ENCODE measurements at regions not wholly inside any gene's neighbourhood (a gene's known extent, or its start where the extent isn't known, plus 50 kb on each side); places are given as distances from the start of the nearest gene placed in this dataset.

DNA sequence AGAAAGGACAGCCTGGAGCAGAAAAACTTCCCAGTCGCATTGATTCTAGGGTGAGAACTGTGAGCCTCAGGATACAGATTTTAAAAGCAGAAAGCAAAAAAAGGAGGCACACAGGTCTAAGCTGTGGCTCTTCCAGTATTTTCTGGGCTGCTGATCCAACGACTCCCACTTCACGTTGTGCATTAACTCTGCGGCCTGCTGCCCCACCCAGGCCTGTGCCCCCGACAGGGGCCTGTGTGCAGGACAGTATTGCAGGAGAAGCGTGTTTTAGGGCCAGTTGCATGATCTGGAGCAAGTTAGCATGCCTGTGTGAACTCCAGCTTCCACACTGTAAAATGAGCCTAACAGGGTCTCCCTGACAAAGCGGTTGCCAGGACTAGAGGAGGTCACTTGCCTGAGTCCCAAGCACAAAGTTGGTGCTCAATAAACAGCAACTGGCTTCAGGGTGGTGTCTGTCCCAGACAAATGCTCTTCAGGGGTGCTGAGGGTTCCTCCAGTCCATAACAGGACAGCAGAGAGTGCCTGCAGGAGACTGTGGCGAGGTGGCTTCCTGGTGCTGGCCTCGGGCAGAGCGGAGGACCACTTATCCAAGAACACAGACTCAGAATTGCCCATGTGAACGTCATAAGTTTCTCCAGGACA lies 66.8 kb upstream of the RAB4A start:
- Mint-ChIP-seq H3K4me1 (ENCODE audit: low read depth) (peaks cover 29% of the 10 kb centered on the region), H3K27ac (no peak overlapping the region), H3K36me3 (ENCODE audit: low read depth) (no peaks in the 10 kb centered on the region), H3K4me3 (no peak overlapping the region), H3K27me3 (no peaks in the 10 kb centered on the region), H3K9me3 (no peaks in the 10 kb centered on the region)

DNA sequence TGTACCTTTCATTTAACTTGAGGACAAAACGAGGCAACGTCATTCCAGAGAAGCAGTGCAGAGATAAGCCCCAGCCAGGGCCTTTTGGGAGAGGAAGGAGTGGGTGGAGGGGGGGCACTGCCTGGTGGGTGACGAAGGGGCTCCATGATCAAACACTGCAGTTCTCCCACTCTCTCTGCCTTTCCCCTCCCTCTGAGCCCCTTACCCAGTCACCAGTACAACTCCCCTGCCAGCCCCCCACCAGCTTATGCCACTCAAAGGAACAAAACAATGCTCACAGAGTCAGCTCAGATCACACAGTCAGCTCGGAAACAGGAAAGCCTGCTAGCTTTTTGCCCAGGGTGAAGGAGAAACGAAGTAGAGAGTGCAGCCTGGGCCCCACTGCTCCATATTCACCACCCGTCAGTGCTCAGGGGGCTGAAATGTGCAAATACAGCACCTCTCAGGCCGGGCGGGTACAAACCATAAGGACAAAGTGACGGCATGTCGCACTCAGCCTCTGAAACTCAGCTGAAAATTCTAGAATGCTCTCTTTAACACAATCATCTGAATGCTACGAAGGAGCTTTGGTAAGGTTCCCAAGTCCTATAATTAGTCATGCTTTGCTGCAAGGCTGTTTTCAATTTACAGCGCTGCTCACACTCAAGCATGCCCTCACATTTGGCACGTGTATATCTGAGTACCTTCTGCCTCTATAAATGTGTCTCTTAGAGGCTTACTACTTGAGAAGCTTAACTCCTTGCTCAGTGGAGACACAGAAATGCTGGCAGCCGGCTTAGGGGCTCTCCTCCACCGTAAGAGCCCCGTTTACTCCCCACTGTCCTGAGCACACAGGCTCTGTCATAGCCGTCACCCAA lies 65.8 kb upstream of the RAB4A start:
- Mint-ChIP-seq H3K4me1 (ENCODE audit: low read depth) (peaks cover 27% of the 10 kb centered on the region), H3K27me3 (no peaks in the 10 kb centered on the region), H3K36me3 (ENCODE audit: low read depth) (no peaks in the 10 kb centered on the region), H3K27ac (peak overlapping the region; percentile 71), H3K4me3 (no peak overlapping the region), H3K9me3 (no peaks in the 10 kb centered on the region)

DNA sequence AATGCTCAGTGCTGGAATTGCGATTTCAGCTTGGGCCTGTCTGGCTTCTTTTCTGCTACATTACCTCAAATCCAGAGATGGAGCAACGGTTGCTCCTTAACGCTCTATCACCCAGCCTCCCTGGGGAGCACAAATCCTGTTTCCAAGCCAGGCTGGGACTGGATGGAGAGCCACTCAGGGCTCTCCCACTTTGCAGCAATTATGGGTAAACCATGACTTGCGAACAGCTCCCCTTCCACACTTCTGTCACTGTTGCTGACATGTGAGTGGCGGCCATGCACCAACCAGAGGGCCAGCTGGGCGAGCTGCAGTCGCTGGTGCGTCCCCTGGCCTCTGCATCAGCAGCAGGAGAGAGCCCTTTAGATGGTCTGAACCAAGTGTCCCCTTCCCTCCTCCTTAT lies 65.1 kb upstream of the RAB4A start:
- no peak overlapping the region for H3K27ac Mint-ChIP-seq
- H3K4me1 Mint-ChIP-seq (ENCODE audit: low read depth) = peaks cover 25% of the 10 kb centered on the region
- no peaks in the 10 kb centered on the region for H3K27me3 Mint-ChIP-seq
- H3K36me3 Mint-ChIP-seq (ENCODE audit: low read depth) = no peaks in the 10 kb centered on the region
- no peaks in the 10 kb centered on the region for H3K9me3 Mint-ChIP-seq
- H3K4me3 Mint-ChIP-seq = no peak overlapping the region

DNA sequence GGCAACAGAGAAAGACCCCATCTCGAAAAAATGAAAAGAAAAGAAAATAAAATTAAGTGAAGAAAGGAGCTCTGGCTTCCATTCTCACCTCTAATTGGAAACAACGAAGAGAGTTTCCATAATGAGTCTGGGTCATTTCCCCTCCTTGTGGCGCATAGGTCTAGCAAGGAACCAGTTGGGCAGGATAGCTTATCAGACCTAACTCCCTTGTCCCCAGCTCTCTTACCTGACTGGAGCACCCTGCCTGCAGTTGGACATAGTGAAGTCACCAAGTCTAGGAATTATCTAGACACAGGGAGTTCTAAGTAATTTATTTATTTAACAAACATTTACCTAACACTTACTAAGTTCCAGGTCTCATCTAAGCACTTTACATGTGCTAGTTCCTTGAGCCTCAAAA lies 63.0 kb upstream of the RAB4A start:
- Mint-ChIP-seq H3K4me3 (no peak overlapping the region), H3K9me3 (no peaks in the 10 kb centered on the region), H3K4me1 (ENCODE audit: low read depth) (peaks cover 25% of the 10 kb centered on the region), H3K27me3 (no peaks in the 10 kb centered on the region), H3K27ac (no peak overlapping the region), H3K36me3 (ENCODE audit: low read depth) (no peaks in the 10 kb centered on the region)

DNA sequence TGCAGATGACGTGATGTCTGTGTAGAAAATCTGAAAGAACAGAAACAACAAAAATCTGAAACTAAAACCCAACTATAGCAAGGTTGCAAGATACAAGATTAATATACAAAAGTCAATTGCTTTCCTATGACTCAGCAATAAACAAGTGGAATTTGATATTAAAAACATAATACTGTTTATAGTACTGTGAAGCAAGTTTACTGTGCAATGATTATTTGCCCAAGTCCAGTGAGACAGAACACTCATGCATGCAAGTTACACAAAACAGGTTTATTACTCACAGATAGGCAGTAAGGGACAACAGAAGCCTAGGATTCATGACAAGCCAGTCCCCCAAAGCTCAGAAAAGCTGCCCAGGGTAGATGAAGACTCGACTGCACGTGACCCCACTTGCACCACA lies 62.4 kb upstream of the RAB4A start:
- H3K36me3 Mint-ChIP-seq (ENCODE audit: low read depth) = no peaks in the 10 kb centered on the region
- no peaks in the 10 kb centered on the region for H3K9me3 Mint-ChIP-seq
- peaks cover 25% of the 10 kb centered on the region for H3K4me1 Mint-ChIP-seq (ENCODE audit: low read depth)
- H3K4me3 Mint-ChIP-seq = no peak overlapping the region
- H3K27me3 Mint-ChIP-seq = no peaks in the 10 kb centered on the region
- H3K27ac Mint-ChIP-seq = no peak overlapping the region

DNA sequence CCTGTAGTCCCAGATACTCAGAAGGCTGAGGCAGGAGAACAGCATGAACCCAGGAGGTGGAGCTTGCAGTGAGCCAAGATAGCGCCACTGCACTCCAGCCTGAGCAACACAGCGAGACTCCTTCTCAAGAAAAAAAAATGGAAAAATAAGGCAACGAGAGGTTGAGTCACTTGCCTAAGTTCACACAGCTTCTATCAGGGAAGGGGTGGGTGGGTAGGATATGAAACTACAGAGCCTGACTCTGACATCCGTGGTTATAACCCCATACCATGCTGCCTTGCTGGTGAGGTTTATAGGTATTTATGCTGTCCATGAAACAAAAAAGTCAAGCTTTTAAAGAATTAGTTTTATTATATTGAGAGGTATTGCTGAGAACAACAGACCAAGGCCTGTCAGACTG lies 61.5 kb upstream of the RAB4A start:
- H3K27me3 Mint-ChIP-seq = no peaks in the 10 kb centered on the region
- H3K27ac Mint-ChIP-seq = peak overlapping the region; percentile 31
- H3K9me3 Mint-ChIP-seq = no peaks in the 10 kb centered on the region
- no peaks in the 10 kb centered on the region for H3K36me3 Mint-ChIP-seq (ENCODE audit: low read depth)
- no peak overlapping the region for H3K4me3 Mint-ChIP-seq
- H3K4me1 Mint-ChIP-seq (ENCODE audit: low read depth) = peaks cover 25% of the 10 kb centered on the region

DNA sequence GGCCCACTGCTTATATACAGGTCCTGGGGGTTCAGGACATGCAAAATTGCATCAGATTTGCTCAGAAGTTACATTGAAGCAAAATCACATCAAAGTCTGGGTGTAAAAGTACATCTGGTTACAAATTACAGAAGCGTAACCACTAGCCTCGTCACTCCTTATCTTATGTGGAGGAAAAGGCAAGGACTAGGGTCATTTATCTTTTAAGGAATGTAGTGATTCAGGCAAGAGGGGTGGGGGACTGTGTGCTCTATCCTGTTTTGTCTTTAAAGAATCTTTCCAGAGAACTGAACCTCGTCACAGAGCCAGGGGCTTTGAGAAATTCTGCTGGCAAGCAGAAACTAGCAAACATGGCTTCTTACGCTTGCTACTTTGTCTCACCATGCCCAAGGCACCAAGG lies 61.1 kb upstream of the RAB4A start:
- Mint-ChIP-seq H3K27ac (no peak overlapping the region), H3K27me3 (no peaks in the 10 kb centered on the region), H3K4me1 (ENCODE audit: low read depth) (peaks cover 22% of the 10 kb centered on the region), H3K4me3 (no peak overlapping the region), H3K9me3 (no peaks in the 10 kb centered on the region), H3K36me3 (ENCODE audit: low read depth) (no peaks in the 10 kb centered on the region)

DNA sequence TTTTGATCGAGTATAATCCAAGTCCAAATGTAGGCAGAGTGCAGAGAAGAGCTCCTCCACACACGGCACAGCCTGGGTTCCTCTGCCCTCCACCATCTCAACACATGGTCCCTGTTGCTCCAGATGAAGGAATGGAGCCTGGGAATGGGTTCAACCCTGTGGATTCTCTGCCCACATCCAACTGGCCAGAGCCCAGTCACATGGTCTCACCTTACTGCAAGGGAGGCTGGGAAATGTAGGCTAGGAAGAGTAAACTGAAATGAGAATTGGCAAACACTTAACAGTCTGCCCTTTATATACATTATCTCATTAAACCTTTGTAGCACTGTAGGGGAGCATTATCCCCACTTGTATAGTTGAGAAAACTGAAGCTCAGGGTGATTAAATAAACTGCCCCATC lies 60.1 kb upstream of the RAB4A start:
- no peak overlapping the region for H3K27ac Mint-ChIP-seq
- H3K27me3 Mint-ChIP-seq = no peaks in the 10 kb centered on the region
- H3K36me3 Mint-ChIP-seq (ENCODE audit: low read depth) = no peaks in the 10 kb centered on the region
- no peaks in the 10 kb centered on the region for H3K9me3 Mint-ChIP-seq
- no peak overlapping the region for H3K4me3 Mint-ChIP-seq
- H3K4me1 Mint-ChIP-seq (ENCODE audit: low read depth) = peaks cover 12% of the 10 kb centered on the region

DNA sequence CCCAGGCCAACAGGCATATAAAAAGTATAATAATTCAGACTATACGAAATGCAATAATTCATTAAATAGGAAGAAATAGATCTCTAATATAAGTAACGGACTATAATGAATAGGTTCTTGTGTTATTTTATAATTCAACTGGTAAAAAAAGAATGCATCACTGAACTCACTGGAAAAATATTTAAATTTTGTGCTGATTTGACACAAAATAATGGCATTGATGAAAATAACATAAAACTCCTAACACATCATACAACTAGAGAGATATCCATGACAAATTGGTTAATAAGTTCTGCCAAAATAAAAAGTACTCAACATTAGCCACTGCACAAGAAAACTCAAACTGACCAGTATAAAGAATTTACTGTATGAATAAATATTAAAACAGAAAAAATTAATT lies 57.1 kb upstream of the RAB4A start:
- H3K36me3 Mint-ChIP-seq (ENCODE audit: low read depth) = no peaks in the 10 kb centered on the region
- peaks cover 8% of the 10 kb centered on the region for H3K4me1 Mint-ChIP-seq (ENCODE audit: low read depth)
- H3K9me3 Mint-ChIP-seq = no peaks in the 10 kb centered on the region
- no peaks in the 10 kb centered on the region for H3K27me3 Mint-ChIP-seq
- H3K4me3 Mint-ChIP-seq = no peak overlapping the region
- no peak overlapping the region for H3K27ac Mint-ChIP-seq

DNA sequence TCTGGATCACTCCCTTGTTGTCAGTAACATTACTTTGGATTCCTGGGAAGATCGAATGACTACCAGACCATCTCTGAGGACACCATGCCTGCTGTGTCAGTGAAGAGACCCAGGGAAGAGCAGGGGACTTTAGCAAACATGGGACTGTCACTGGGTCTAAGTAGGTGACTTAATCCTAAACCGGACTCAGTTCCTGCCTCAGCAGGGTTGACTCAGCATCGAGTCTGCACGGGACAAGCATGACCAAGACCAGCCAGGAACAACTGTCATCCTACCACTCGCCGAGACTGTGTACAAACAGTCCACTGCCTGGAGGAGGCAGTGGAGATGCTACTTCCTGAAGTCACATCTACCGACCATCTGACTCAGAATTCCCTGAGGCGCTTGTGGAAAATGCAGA lies 53.2 kb upstream of the RAB4A start:
- no peaks in the 10 kb centered on the region for H3K9me3 Mint-ChIP-seq
- no peaks in the 10 kb centered on the region for H3K36me3 Mint-ChIP-seq (ENCODE audit: low read depth)
- no peaks in the 10 kb centered on the region for H3K4me1 Mint-ChIP-seq (ENCODE audit: low read depth)
- H3K27ac Mint-ChIP-seq = no peak overlapping the region
- no peaks in the 10 kb centered on the region for H3K27me3 Mint-ChIP-seq
- no peak overlapping the region for H3K4me3 Mint-ChIP-seq

DNA sequence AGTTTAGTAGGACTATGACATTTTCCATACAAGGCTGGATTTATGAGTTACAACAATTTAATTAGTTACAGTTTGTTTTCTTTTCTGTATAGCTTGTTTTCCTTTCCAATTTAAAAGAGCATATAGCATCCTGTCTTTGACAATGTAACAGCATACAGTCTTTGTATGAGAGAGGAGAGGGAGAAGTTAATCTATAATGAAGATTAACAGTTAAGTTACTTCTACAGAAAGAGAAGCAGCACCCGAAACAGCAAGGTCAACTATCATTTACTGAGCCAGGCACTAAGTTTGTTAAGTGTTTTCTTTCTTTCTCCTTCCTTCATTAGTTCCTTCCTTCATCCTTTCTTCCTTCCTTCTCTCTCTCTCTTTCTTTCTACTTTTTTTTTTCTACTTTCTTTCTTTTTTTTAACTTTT lies 52.3 kb upstream of the RAB4A start:
- Mint-ChIP-seq H3K27me3 (no peaks in the 10 kb centered on the region), H3K4me3 (no peak overlapping the region), H3K36me3 (ENCODE audit: low read depth) (no peaks in the 10 kb centered on the region), H3K27ac (no peak overlapping the region), H3K4me1 (ENCODE audit: low read depth) (no peaks in the 10 kb centered on the region), H3K9me3 (no peaks in the 10 kb centered on the region)

DNA sequence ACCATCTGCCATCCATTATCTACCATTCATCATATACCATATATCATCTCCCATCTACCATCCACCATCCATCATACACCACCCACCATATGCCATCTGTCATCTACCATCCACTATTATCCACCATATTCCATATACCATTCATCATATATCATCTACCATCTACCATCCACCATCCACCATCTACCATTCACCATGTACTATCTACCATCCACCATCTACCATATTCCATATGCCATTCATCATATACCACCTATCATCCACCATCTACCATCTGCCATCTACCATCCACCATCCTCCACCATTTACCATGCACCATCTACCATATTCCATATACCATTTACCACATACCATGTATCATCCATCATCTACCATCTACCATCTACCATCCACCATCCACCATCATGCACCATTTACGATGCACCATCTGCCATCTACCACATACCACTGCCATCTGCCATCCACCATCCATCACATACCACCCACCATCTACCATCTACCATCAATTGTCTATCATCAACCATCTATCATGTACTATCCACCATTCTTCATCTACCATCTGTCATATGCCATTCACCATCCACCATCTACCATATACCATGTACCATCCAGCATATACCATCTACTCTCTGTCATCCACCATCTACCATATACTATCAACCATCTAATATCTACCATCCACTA lies 50.6 kb upstream of the RAB4A start:
- no peaks in the 10 kb centered on the region for H3K9me3 Mint-ChIP-seq
- H3K36me3 Mint-ChIP-seq (ENCODE audit: low read depth) = no peaks in the 10 kb centered on the region
- no peaks in the 10 kb centered on the region for H3K4me1 Mint-ChIP-seq (ENCODE audit: low read depth)
- no peak overlapping the region for H3K4me3 Mint-ChIP-seq
- H3K27me3 Mint-ChIP-seq = no peaks in the 10 kb centered on the region
- H3K27ac Mint-ChIP-seq = no peak overlapping the region

DNA sequence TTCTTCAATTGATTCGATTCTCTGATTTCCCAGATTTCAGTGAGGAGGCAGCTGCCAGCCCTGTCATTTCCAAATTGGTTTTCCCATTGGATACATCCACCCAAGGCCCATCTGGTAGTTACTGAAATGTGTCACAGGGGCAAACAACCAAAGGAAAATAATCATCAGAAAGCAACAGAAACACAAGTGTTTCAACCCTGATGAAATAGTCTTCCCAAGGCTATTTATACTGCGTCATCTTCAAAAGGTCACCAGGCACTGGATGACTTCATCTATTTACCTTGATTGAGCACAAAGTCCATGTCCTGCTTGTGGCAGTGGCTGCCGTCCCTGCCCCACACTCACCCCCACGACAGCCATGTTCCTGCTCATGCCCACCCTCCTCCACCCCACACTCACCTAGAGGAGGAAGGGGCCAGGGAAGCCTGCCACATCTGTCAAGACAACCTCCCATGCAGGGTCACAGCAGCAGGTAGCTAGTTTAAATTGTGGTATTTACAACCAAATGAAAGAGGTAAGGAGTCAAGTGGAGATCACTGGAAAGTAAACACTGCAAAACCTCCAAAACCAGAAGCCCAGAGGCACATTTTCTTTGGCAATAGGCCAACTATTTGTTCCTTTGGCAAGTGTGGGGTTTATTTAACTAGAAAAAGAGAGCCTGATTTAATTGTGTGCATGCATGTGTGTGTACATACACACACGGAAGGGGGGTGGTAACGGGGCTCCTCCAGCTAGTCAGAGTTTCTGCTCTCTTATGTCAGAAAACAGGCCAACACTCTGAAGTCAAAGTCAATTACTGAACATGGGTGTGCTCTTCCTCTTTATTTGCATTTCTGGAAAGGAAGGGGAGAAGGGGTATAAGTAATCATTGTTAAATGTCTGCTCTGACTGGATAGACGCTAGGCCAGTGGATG lies 49.5 kb upstream of the RAB4A start:
- no peaks in the 10 kb centered on the region for H3K4me1 Mint-ChIP-seq (ENCODE audit: low read depth)
- no peaks in the 10 kb centered on the region for H3K9me3 Mint-ChIP-seq
- H3K36me3 Mint-ChIP-seq (ENCODE audit: low read depth) = no peaks in the 10 kb centered on the region
- no peaks in the 10 kb centered on the region for H3K27me3 Mint-ChIP-seq
- H3K4me3 Mint-ChIP-seq = no peak overlapping the region
- H3K27ac Mint-ChIP-seq = no peak overlapping the region
